ENCODE measurements at regions not wholly inside any gene's neighbourhood (a gene's known extent, or its start where the extent isn't known, plus 50 kb on each side); places are given as distances from the start of the nearest gene placed in this dataset.

DNA sequence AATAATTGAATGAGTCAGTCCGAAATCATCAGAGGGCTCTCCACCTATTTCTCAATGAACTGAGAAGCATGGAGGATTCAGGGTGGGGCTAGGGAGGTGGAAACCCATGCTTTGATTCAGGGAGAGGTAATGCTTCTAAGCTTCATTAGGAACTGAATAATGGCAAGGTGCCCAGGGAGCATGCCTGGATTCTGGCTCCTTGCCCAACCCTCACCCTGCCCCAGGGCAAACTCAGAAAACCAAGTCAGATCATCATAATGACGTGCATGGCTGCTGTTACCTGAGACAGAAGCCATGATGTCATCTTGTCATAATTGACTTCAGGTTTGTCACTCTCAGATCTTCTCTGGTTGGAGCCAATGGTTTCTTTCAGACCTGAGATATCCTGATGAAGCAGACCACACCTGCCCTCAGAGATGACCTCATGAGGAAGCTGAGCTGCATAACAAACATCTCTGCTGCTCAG is 199.6 kb downstream of the SYK start:
- Histone ChIP-seq H3K23ac (ENCODE audit: insufficient read length) (no peak overlapping the region), H2BK5ac (ENCODE audit: low read depth, low read length) (no peak overlapping the region), H3K18ac (ENCODE audit: extremely low read depth, low read length) (no peak overlapping the region), H4K8ac (ENCODE audit: extremely low read depth, insufficient read depth, low read length) (no peak overlapping the region), H4K5ac (ENCODE audit: insufficient read length, low read depth, low read length) (no peak overlapping the region), H3K27me3 (replicated peaks in 1 of 4; ENCODE audit: control insufficient read depth in 3 of 4, extremely low read depth in 1 of 4, insufficient read depth in 3 of 4, low read length in 3 of 4) (no peaks in the 10 kb centered on the region), H3K79me2 (ENCODE audit: control insufficient read depth in 1 of 2, insufficient read depth in 2 of 2, low read length in 2 of 2) (no peaks in the 10 kb centered on the region), H3K36me3 (ENCODE audit: control insufficient read depth in 2 of 4, insufficient read depth in 4 of 4, low read length in 3 of 4) (0 out of 8 replicates have a peak, but pooled peaks cover 0 to 2% (median 0%) of the 10 kb centered on the region in 4 experiments), H3K56ac (replicated peaks; ENCODE audit: insufficient read length, low read depth, low read length) (no peak overlapping the region), H3K4me3 (ENCODE audit: extremely low read depth in 1 of 4, insufficient read depth in 2 of 4, low read depth in 3 of 4, low read length in 4 of 4) (no peak overlapping the region), H2BK20ac (ENCODE audit: low read length) (no peak overlapping the region), H2AFZ (ENCODE audit: low read length) (no peak overlapping the region), H3K27ac (ENCODE audit: low read depth, low read length) (no peak overlapping the region), H3K14ac (ENCODE audit: insufficient read length) (no peak overlapping the region), H4K91ac (replicated peaks; ENCODE audit: insufficient read length, low read length) (no peak overlapping the region), H3K9ac (replicated peaks in 1 of 4; ENCODE audit: extremely low read depth in 1 of 4, low read depth in 3 of 4, low read length in 3 of 4) (no peak overlapping the region), H2BK120ac (replicated peaks; ENCODE audit: low read depth, low read length) (no peak overlapping the region), H3K4me1 (replicated peaks in 1 of 4; ENCODE audit: control insufficient read depth in 3 of 4, insufficient read depth in 4 of 4, low read length in 3 of 4) (peaks cover 0 to 4% (median 0%) of the 10 kb centered on the region in 4 experiments; a peak in 1 of 7 replicates), H3K4ac (replicated peaks; ENCODE audit: insufficient read length, low read depth, low read length) (no peak overlapping the region), H2BK12ac (ENCODE audit: low read depth, low read length) (no peak overlapping the region), H4K20me1 (replicated peaks in 1 of 2; ENCODE audit: control insufficient read depth in 1 of 2, insufficient read depth in 2 of 2, low read length in 2 of 2) (no peaks in the 10 kb centered on the region), H3K9me3 (ENCODE audit: insufficient read depth in 2 of 2, low read depth in 1 of 2, low read length in 1 of 2) (peaks cover 2 to 6% of the 10 kb centered on the region in 2 experiments; a peak in 1 of 4 replicates), H3K79me1 (ENCODE audit: low read depth, low read length) (no peaks in the 10 kb centered on the region), H3K4me2 (ENCODE audit: insufficient read depth in 1 of 2, low read depth in 2 of 2, low read length in 2 of 2) (no peak overlapping the region), H2BK15ac (ENCODE audit: low read length) (no peak overlapping the region), H2AK5ac (ENCODE audit: low read depth, low read length) (no peak overlapping the region), H3K23me2 (ENCODE audit: low read depth, low read length) (no peaks in the 10 kb centered on the region)
- FAIRE-seq (no peak), DNase-seq (ENCODE audit: low read depth in 1 of 2, low spot score in 2 of 2) (no peak)
- CTCF ChIA-PET (ENCODE audit: partially characterized antibody): interaction anchor here (2.3 to 2.7 kb wide), 2 partner anchors 33 to 86 kb away, joined by 9 to 10 read pairs; no protein-coding TSS in a partner anchor
- POLR2A ChIA-PET (ENCODE audit: partially characterized antibody): no interaction called here
- 86% methylated on average over 2 of the region's 2 CpGs; no CpG with 5 or more reads in 1 of the 2 experiments for WGBS, 2 experiments (ENCODE audit: extremely low coverage in 1 of 2, insufficient coverage in 1 of 2, insufficient read length in 1 of 2, insufficient replicate concordance in 2 of 2, low coverage in 1 of 2, low lambda C conversion rate in 2 of 2, missing lambda C conversion rate in 1 of 2)
- TF ChIP-seq HDAC6 (IDR thresholded peaks at IDR 0.05; ENCODE audit: low read depth, low read length) (no peak), CBX5 (IDR thresholded peaks at IDR 0.05; ENCODE audit: low read depth, low read length) (no peak), RNF2 (IDR thresholded peaks at IDR 0.05; ENCODE audit: borderline replicate concordance, low read depth, low read length, missing control alignments, poor library complexity, severe bottlenecking) (no peak), MAFK (IDR thresholded peaks at IDR 0.05; ENCODE audit: low read depth, low read length) (no peak), EGR1 (IDR thresholded peaks at IDR 0.05; ENCODE audit: borderline replicate concordance, low read depth, low read length) (no peak), POU5F1 (IDR thresholded peaks at IDR 0.05; ENCODE audit: low read depth, low read length) (no peak), FOSL1 (IDR thresholded peaks at IDR 0.05; ENCODE audit: insufficient read depth, low read depth, low read length) (no peak), TCF12 (IDR thresholded peaks at IDR 0.05; ENCODE audit: low read depth, low read length) (no peak)
